Tibial artery (tissue), 4 donors: ENCODE measurements at regions not wholly inside any gene's neighbourhood (a gene's known extent, or its start where the extent isn't known, plus 50 kb on each side); places are given as distances from the start of the nearest gene placed in this dataset.

Experiments used
- DNase-seq, 2 donors: peaks; one replicate each; pipeline ENCODE4 v3.0.0-alpha.2; 2019
- H3K27ac ChIP-seq, 2 donors: fragments of 200-600 bp; sonication (generic) in 1 of 2; 1 replicate in 1 of 2; 2 replicates in 1 of 2; pipeline ENCODE4 v1.5.1; 2018 to 2019; ENCODE audit warnings: mild to moderate bottlenecking in 1 of 2
- H3K27me3 ChIP-seq, 2 donors: fragments of 200-600 bp; sonication (generic) in 1 of 2; one replicate each; pipeline versions ENCODE4 v1.5.1 to v1.6.0; 2016 to 2019
- H3K36me3 ChIP-seq, 3 donors: fragments of 200-600 bp; sonication (generic) in 2 of 3; one replicate each; pipeline ENCODE4 v1.5.1; 2016 to 2019; ENCODE audit warnings: mild to moderate bottlenecking in 2 of 3
- H3K4me1 ChIP-seq, 4 donors: fragments of 200-600 bp; sonication (generic) in 2 of 4; 1 replicate in 3 of 4; 2 replicates in 1 of 4; pipeline ENCODE4 v1.5.1; 2016 to 2019
- H3K4me3 ChIP-seq, 2 donors: fragments of 200-600 bp; sonication (generic) in 1 of 2; 1 replicate in 1 of 2; 2 replicates in 1 of 2; pipeline ENCODE4 v1.5.1; 2018 to 2019; ENCODE audit warnings: mild to moderate bottlenecking in 2 of 2
- H3K9me3 ChIP-seq, 3 donors: fragments of 200-600 bp; sonication (generic) in 1 of 3; one replicate each; pipeline ENCODE4 v1.5.1; 2016 to 2019
- intact Hi-C: fragments of 100-400 bp; cut with DNase I; formaldehyde crosslinking; loops from one replicate; pipeline ENCODE4 v1.15.0; 2023; ENCODE audit warnings: low total_unique reads
- TF ChIP-seq, protein P1 (sequence below), 2 experiments: fragments of 200-600 bp in 1 of 2; fragments of 450-650 bp in 1 of 2; IDR thresholded peaks; one replicate each; pipeline ENCODE4 v1.5.1; 2017 to 2019; ENCODE audit warnings: antibody characterized with exemption in 2 of 2, mild to moderate bottlenecking in 1 of 2, moderate library complexity in 1 of 2

DNA sequence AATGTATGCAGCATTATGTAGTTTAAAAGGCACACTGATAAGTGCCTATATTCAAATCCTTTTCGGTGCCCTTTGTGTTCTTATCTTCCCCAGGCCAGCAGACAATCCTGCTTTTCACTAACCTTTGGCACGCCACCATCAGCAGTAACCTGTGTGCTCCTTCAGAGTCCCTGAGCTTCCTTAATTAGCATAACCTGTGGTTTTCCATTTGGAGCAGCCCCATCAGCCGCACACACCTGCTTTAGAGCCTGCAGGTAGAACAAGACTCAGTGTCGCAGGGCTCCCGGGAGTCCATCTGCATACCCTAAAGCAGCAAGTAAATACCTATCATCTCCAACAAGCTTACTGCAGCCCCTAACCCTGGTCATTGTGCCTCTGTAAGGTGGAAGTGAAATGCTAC, 755.1 kb downstream of the ROBO2 start:
- no peaks in the 10 kb centered on the region for H3K4me1 ChIP-seq
- no peak overlapping the region for H3K4me3 ChIP-seq
- no peak overlapping the region for H3K27ac ChIP-seq
- no peaks in the 10 kb centered on the region for H3K27me3 ChIP-seq
- no peaks in the 10 kb centered on the region for H3K36me3 ChIP-seq
- intact Hi-C loops: no loop called here
- no peak for DNase-seq
- TF ChIP-seq, protein P1, sequence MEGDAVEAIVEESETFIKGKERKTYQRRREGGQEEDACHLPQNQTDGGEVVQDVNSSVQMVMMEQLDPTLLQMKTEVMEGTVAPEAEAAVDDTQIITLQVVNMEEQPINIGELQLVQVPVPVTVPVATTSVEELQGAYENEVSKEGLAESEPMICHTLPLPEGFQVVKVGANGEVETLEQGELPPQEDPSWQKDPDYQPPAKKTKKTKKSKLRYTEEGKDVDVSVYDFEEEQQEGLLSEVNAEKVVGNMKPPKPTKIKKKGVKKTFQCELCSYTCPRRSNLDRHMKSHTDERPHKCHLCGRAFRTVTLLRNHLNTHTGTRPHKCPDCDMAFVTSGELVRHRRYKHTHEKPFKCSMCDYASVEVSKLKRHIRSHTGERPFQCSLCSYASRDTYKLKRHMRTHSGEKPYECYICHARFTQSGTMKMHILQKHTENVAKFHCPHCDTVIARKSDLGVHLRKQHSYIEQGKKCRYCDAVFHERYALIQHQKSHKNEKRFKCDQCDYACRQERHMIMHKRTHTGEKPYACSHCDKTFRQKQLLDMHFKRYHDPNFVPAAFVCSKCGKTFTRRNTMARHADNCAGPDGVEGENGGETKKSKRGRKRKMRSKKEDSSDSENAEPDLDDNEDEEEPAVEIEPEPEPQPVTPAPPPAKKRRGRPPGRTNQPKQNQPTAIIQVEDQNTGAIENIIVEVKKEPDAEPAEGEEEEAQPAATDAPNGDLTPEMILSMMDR (IDR thresholded peaks at IDR 0.05): no peak
- no peaks in the 10 kb centered on the region for H3K9me3 ChIP-seq

DNA sequence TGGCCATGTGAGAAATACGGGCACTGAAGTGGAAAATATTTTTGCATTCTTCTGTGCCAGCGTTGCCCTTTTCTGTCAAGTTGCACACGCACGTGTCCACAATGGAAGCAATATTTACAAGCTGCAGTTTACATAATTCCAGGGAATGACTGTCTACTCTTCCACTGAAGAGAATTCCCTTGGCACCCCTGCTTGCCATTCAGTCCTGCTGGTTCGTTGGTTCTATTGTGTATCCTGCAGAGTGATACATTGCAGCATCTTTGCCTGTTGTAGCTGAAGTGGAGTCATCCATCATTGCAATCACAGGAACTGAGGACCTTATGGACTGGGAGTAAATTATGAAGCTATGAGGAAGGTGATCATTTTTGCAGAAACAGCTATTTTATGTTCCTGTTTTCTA, 759.4 kb downstream of the ROBO2 start:
- Histone ChIP-seq H3K27ac (no peak overlapping the region), H3K9me3 (no peaks in the 10 kb centered on the region), H3K4me3 (no peak overlapping the region), H3K27me3 (no peaks in the 10 kb centered on the region), H3K36me3 (no peaks in the 10 kb centered on the region), H3K4me1 (no peaks in the 10 kb centered on the region)
- TF ChIP-seq, protein P1 (IDR thresholded peaks at IDR 0.05): no peak
- no peak for DNase-seq
- intact Hi-C loops: no loop called here

DNA sequence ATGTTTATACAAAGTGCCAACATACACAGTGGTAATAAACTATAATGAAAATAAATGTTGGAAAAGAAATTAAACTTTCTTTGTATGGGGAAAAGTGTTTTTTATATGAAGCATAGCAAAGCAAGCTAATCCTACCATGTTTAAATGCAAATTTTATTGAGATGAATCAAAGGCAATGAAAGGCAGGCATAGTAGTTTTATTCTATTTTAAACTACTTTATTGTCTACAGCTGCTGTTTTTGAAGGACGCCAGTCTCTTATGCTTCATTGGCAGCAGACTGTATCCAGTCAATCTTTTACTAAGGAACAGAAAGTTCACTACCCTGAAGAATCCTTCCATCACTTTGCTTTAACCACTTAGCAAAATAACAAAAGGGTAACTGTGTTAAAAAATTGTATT, 761.0 kb downstream of the ROBO2 start:
- intact Hi-C loops: no loop called here
- DNase-seq: no peak
- no peaks in the 10 kb centered on the region for H3K9me3 ChIP-seq
- no peak overlapping the region for H3K4me3 ChIP-seq
- no peaks in the 10 kb centered on the region for H3K27me3 ChIP-seq
- H3K4me1 ChIP-seq: no peaks in the 10 kb centered on the region
- no peaks in the 10 kb centered on the region for H3K36me3 ChIP-seq
- no peak overlapping the region for H3K27ac ChIP-seq
- TF ChIP-seq, protein P1 (IDR thresholded peaks at IDR 0.05): no peak

DNA sequence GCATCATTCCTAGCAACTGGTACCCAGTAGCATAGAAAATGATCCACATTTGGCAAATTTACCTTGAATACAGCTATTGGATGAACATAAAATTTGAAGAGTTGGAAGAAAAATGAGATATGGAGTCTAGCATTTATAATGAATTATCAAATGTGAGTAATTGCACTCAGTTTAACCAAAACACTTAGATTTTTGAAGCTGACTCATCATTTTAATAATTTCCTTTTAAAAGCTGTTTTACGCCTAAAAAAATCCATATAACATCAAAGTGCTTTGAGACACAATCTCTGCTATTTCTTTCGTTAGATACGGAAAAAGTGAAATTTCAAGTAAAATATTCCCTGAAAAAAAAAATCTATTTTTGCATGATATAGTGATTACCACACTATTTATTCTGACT, 767.4 kb downstream of the ROBO2 start:
- Histone ChIP-seq H3K27me3 (no peaks in the 10 kb centered on the region), H3K36me3 (no peaks in the 10 kb centered on the region), H3K4me3 (no peak overlapping the region), H3K9me3 (no peaks in the 10 kb centered on the region), H3K27ac (no peak overlapping the region), H3K4me1 (no peaks in the 10 kb centered on the region)
- intact Hi-C loops: no loop called here
- TF ChIP-seq, protein P1 (IDR thresholded peaks at IDR 0.05): no peak
- no peak for DNase-seq

DNA sequence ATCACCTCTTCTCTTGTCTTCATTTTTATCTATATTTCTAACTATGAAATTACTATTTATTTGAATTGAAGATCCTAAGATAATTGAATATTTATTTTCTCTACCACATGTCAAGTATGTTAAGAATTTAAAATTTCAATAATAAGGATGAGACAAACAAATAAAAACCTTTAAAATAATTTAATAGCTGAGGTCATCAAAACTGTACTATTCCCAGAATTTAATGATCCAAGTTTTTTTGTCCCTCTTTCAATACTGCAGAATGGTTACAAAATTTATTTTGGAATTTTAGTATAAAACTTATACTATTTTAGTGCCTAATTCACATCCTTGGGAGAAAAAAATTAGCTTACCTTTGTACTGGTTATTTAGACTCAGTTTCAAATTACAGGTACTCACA, 774.9 kb downstream of the ROBO2 start:
- DNase-seq: no peak
- intact Hi-C loops: no loop called here
- Histone ChIP-seq H3K4me3 (no peak overlapping the region), H3K27ac (no peak overlapping the region), H3K9me3 (no peaks in the 10 kb centered on the region), H3K27me3 (no peaks in the 10 kb centered on the region), H3K4me1 (no peaks in the 10 kb centered on the region), H3K36me3 (no peaks in the 10 kb centered on the region)
- TF ChIP-seq, protein P1 (IDR thresholded peaks at IDR 0.05): no peak

DNA sequence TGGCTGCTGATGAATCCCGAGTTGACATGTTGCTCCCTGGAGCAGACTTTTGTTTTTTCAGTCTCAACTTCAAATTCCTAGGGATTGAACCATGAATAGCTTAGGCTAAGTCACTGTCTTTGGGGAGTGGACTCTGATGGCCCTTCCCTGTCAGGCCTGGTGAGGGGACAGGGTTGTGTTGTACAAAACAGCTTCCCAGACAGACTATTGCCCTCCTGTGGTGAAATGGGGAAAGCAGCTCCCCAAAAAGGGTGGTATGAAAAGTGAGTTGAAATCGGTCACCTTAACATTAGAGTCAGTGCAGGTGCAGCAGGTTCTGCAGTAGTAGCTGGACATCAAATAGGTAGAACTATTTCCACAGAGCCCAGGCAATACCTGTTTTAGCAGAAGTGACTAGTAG, 775.6 kb downstream of the ROBO2 start:
- no peak overlapping the region for H3K27ac ChIP-seq
- TF ChIP-seq, protein P1 (IDR thresholded peaks at IDR 0.05): no peak
- DNase-seq: no peak
- intact Hi-C loops: no loop called here
- no peaks in the 10 kb centered on the region for H3K9me3 ChIP-seq
- H3K36me3 ChIP-seq: no peaks in the 10 kb centered on the region
- no peaks in the 10 kb centered on the region for H3K4me1 ChIP-seq
- H3K4me3 ChIP-seq: no peak overlapping the region
- no peaks in the 10 kb centered on the region for H3K27me3 ChIP-seq
